HL-60 (cell line): ENCODE measurements at regions not wholly inside any gene's neighbourhood (a gene's known extent, or its start where the extent isn't known, plus 50 kb on each side); places are given as distances from the start of the nearest gene placed in this dataset.

Source experiments
- DNase-seq, 2 experiments: peaks; one replicate each; pipeline ENCODE4 v3.0.0-alpha.2; 2010 to 2020; ENCODE audit warnings: low read depth in 1 of 2, low spot score in 1 of 2
- H3K27ac ChIP-seq: fragments of 250-450 bp; sonication (Bioruptor Pico); replicated peaks from 2 replicates; pipeline ENCODE4 v1.5.1; 2020; ENCODE audit warnings: mild to moderate bottlenecking, moderate library complexity
- H3K27me3 ChIP-seq: fragments of 250-450 bp; sonication (Bioruptor Pico); 2 replicates; pipeline ENCODE4 v1.5.1; 2021; ENCODE audit warnings: mild to moderate bottlenecking, moderate library complexity; ENCODE audit not compliant: insufficient read depth, poor library complexity, severe bottlenecking
- H3K4me3 ChIP-seq: replicated peaks from 2 replicates; pipeline ENCODE4 v1.5.1; 2011; ENCODE audit warnings: mild to moderate bottlenecking, control low read depth, low read length; ENCODE audit not compliant: insufficient read depth
- CTCF ChIP-seq: IDR thresholded peaks from one replicate; pipeline ENCODE4 v1.5.1; 2011; ENCODE audit warnings: low read length, control low read depth, inconsistent platforms; ENCODE audit not compliant: insufficient read depth
- GABPA ChIP-seq: IDR thresholded peaks from 2 replicates; pipeline ENCODE4 v1.6.1; 2012; ENCODE audit warnings: low read depth
- POLR2AphosphoS5 ChIP-seq: IDR thresholded peaks from 2 replicates; pipeline ENCODE4 v1.6.1; 2012; ENCODE audit warnings: low read depth
- REST ChIP-seq: IDR thresholded peaks from 2 replicates; pipeline ENCODE4 v1.6.1; 2012; ENCODE audit warnings: low read depth; ENCODE audit not compliant: insufficient replicate concordance
- SPI1 ChIP-seq: IDR thresholded peaks from 2 replicates; pipeline ENCODE4 v1.6.1; 2012; ENCODE audit warnings: low read depth, mild to moderate bottlenecking, borderline replicate concordance

- Histone ChIP-seq H3K27me3 (no peaks in the 10 kb centered on the region), H3K27ac (no peak overlapping the region), H3K4me3 (no peak overlapping the region)
- TF ChIP-seq REST (no peak), GABPA (no peak), POLR2AphosphoS5 (no peak), CTCF (no peak), SPI1 (no peak)
- DNase-seq: no peak
These were observed 306.7 kb upstream of the ZNF608 start for GRCh38 chr5:125053179-125053578.

DNA sequence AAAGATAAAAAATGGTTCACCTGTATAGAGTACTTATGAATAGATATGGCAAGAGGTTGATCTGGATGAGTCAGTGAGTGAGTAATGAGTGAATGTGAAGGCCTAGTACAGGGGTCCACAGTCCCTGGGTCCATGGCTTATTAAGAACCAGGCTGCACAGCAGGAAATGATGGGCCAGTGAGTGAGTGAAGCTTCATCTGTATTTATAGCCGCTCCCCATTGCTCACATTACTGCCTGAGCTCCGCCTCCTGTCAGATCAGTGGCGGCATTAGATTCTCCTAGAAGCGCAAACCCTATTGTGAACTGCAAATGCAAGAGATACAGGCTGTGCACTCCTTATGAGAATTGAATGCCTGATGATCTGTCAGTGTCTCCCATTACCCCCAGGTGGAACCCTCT is 307.7 kb upstream of the ZNF608 start:
- no peaks in the 10 kb centered on the region for H3K27me3 ChIP-seq
- DNase-seq: no peak
- TF ChIP-seq GABPA: no peak
- no peak for TF ChIP-seq CTCF
- no peak for TF ChIP-seq REST
- no peak for TF ChIP-seq POLR2AphosphoS5
- TF ChIP-seq SPI1: no peak
- no peak overlapping the region for H3K4me3 ChIP-seq
- H3K27ac ChIP-seq: no peak overlapping the region

- DNase-seq: no peak
- Histone ChIP-seq H3K4me3 (no peak overlapping the region), H3K27me3 (no peaks in the 10 kb centered on the region), H3K27ac (no peak overlapping the region)
- no peak for TF ChIP-seq REST
- no peak for TF ChIP-seq SPI1
- TF ChIP-seq GABPA: no peak
- TF ChIP-seq POLR2AphosphoS5: no peak
- no peak for TF ChIP-seq CTCF
These were observed 310.4 kb upstream of the ZNF608 start for GRCh38 chr5:125056671-125057485.
